Tibial nerve (tissue), 4 donors: ENCODE measurements at regions not wholly inside any gene's neighbourhood (a gene's known extent, or its start where the extent isn't known, plus 50 kb on each side); places are given as distances from the start of the nearest gene placed in this dataset.

ENCODE experiments used
- CTCF ChIP-seq, 5 experiments: fragments of 200-600 bp in 3 of 5; fragments of 450-650 bp in 2 of 5; sonication (generic) in 3 of 5; IDR thresholded peaks; one replicate each; pipeline ENCODE4 v1.5.1; 2016 to 2019; ENCODE audit warnings: antibody characterized with exemption in 5 of 5, mild to moderate bottlenecking in 3 of 5, moderate library complexity in 2 of 5
- EP300 ChIP-seq, 2 donors: sonication (generic); formaldehyde crosslinking; IDR thresholded peaks; one replicate each; pipeline ENCODE4 v1.6.1; 2017; ENCODE audit warnings: antibody characterized with exemption in 2 of 2, mild to moderate bottlenecking in 1 of 2
- POLR2A ChIP-seq, 2 donors: fragments of 450-650 bp; IDR thresholded peaks; one replicate each; pipeline ENCODE4 v1.6.1; 2017; ENCODE audit warnings: antibody characterized with exemption in 2 of 2, mild to moderate bottlenecking in 2 of 2, moderate library complexity in 2 of 2

- no peak for TF ChIP-seq CTCF (IDR thresholded peaks at IDR 0.05)
- TF ChIP-seq POLR2A (IDR thresholded peaks at IDR 0.05) = no peak
- TF ChIP-seq EP300 (IDR thresholded peaks at IDR 0.05) = no peak
Measured at GRCh38 chr16:52076332-52076731, 470.6 kb downstream of the TOX3 start.
